Omental fat pad (tissue), 3 donors: ENCODE measurements at regions not wholly inside any gene's neighbourhood (a gene's known extent, or its start where the extent isn't known, plus 50 kb on each side); places are given as distances from the start of the nearest gene placed in this dataset.

Experiments used
- ATAC-seq: fragments of 150-250 bp; one replicate; pipeline ENCODE4 v1.9.1; 2016; ENCODE audit warnings: mild to moderate bottlenecking, moderate library complexity; ENCODE audit not compliant: low FRiP score
- DNase-seq: peaks from one replicate; pipeline ENCODE4 v3.0.0-alpha.2; 2019; ENCODE audit warnings: low spot score
- TF ChIP-seq, protein P1 (sequence below), 3 donors: fragments of 450-650 bp; IDR thresholded peaks; one replicate each; pipeline ENCODE4 v1.5.1; 2016 to 2017; ENCODE audit warnings: antibody characterized with exemption in 3 of 3, mild to moderate bottlenecking in 3 of 3, moderate library complexity in 2 of 3

DNA sequence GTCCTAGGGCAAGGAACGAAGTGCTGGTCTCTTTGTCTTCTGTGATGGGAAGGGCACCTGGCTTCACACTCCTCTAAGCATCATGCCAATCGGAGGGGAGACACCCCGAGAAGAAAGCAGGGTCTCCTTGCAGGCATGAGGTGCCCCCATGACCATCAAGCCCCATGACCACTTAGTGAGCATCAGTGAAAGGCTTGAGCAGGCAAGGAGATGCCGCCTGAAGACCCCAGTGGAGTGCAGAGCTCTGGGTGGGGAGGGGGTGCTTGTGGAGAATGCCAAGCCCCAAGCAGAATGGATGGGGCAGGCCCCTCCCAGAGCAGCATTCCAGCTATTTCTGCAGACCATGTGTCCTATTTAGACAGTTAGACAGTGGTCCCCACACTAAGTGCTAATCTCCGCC lies 232.7 kb upstream of the TNRC6C start:
- DNase-seq (no peak), ATAC-seq (no peak)
- TF ChIP-seq, protein P1, sequence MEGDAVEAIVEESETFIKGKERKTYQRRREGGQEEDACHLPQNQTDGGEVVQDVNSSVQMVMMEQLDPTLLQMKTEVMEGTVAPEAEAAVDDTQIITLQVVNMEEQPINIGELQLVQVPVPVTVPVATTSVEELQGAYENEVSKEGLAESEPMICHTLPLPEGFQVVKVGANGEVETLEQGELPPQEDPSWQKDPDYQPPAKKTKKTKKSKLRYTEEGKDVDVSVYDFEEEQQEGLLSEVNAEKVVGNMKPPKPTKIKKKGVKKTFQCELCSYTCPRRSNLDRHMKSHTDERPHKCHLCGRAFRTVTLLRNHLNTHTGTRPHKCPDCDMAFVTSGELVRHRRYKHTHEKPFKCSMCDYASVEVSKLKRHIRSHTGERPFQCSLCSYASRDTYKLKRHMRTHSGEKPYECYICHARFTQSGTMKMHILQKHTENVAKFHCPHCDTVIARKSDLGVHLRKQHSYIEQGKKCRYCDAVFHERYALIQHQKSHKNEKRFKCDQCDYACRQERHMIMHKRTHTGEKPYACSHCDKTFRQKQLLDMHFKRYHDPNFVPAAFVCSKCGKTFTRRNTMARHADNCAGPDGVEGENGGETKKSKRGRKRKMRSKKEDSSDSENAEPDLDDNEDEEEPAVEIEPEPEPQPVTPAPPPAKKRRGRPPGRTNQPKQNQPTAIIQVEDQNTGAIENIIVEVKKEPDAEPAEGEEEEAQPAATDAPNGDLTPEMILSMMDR (IDR thresholded peaks at IDR 0.05) = no peak

DNA sequence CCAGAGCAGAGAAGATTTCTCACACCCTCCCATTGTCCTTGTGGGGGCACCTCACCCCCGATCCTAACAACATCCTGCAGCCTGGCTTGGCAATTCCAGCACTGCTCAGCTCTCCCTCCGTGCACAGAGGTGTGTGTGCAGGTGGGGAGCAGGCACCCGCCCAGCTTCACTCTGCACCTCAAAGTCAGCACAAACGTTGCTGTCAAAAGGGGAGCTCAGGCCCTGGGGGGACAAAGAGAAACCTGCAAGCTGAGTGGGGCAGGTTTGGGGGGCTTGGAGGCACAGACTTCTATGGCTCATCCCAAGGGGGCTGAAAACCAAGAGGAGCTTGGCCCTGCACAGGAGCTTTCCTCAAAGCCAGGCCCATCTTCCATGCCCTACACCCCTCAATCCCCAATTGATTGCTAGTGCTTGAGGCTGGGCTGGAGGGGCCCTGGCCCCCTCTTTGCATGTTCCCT lies 231.9 kb upstream of the TNRC6C start:
- ATAC-seq (no peak), DNase-seq (no peak)
- TF ChIP-seq, protein P1 (IDR thresholded peaks at IDR 0.05) = no peak

DNA sequence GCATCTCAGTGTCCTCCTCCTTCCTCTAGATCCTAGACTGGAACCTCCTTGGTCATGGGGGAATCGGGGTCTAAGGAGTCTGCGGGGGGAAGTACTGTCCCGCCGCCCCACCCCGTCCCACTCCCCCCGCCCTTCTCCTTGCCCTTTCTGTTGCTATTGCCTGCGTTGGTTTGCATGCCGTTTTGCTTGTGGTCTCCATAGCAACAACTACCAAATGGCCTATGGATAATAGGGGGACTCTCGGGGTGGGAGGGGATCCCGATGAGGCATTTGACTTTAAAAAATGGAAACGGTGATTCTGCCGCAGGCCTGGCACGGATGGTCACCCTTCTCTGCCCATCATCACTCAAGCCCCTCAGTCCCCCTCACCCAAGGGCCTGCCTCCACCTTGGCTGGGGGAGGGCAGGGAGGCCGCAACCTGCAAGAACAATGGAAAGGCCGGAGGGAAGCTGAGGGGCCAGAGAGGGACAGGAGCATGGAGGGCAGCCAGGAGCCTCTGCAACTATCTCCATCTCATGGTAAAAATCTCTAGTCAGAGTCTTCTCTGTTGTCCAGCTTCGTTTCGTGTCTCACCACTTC lies 231.4 kb upstream of the TNRC6C start:
- DNase-seq (no peak), ATAC-seq (no peak)
- TF ChIP-seq, protein P1 (IDR thresholded peaks at IDR 0.05) = no peak

DNA sequence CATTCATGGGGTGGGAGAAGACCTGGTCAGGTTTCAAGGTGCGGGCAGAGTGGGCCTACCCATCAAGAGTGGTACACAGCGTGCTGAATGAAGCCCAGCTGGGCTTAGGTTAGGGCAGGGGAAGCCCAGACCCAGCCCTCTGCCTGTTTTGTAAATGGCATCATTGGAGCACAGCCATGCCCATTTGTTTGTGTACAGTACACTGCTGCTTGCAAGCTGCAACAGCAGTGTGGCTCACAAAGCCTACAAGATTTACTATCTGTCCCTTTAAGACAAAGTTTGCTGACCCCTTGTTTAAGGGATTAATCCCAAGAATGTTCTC lies 230.1 kb upstream of the TNRC6C start:
- DNase-seq (no peak), ATAC-seq (no peak)
- TF ChIP-seq, protein P1 (IDR thresholded peaks at IDR 0.05) = no peak

DNA sequence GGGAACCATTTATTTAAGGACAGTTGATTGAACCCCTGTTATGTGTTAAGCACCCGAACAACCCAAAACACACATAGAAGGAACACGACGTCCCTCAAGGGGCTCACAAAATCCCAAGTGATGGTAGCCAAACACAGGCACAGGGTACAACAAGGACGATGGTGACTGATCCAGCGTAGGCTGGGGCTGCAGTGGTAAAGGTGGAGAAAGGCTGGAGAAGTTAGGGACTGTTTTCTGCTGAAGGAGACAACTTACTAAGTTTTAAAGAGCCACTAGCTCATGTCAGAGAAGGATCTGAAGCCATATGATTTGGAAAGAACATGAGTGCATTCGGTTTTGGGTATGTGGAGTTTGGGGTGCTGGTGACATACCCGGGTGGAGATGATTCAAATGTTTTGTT lies 229.6 kb upstream of the TNRC6C start:
- no peak for ATAC-seq
- TF ChIP-seq, protein P1 (IDR thresholded peaks at IDR 0.05) = no peak
- DNase-seq = no peak

DNA sequence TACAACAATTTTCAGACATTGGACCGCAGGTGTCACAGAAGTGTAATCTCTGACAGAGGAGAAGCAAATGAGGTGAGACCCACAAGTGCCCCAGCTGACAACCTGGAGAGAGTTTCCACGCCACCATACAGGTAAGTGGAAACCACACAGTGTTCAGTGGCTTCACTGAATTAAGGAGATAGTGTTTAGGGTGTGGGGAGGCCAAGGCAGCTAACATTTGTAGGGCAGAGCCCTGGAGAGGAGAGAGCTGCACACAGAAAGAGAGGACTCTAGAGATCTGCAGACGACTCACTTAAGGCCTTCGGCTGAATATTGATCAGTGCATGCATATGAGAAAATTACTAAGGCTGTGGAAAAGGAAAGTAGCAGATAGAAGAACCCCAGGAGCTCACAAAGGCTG lies 228.9 kb upstream of the TNRC6C start:
- TF ChIP-seq, protein P1 (IDR thresholded peaks at IDR 0.05) = no peak

DNA sequence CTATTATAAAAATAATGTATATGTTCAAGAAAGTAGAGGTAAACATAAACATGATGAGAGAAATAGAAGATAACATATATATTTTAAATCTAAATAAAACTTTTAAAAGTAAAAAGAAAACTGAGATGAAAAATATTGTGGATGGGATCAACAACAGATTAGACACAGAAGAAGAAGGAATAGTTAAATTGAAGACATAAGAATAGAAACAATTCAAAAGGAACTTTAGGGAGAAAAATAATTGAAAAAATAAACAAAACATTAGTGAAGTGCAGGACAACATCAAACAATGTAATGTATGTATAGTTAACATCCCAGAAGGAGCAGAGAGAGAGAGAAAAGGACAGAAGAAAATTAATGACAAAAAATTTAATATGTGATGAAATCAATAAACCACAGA lies 228.1 kb upstream of the TNRC6C start:
- no peak for DNase-seq
- no peak for ATAC-seq
- TF ChIP-seq, protein P1 (IDR thresholded peaks at IDR 0.05) = no peak

More for the DNA sequence above, 228.9 kb upstream of the TNRC6C start:
- DNase-seq = no peak
- ATAC-seq = no peak
